Bronchial epithelial cell (primary cell): ENCODE measurements at regions not wholly inside any gene's neighbourhood (a gene's known extent, or its start where the extent isn't known, plus 50 kb on each side); places are given as distances from the start of the nearest gene placed in this dataset.

ENCODE experiments used
- DNase-seq: peaks from one replicate; pipeline ENCODE4 v3.0.0-alpha.2; 2010; ENCODE audit warnings: low read depth
- FAIRE-seq: peaks from 2 replicates; lab custom pipeline; 2011; peaks lifted over from hg19 to GRCh38; lab: Jason Lieb, UNC
- H3K27me3 ChIP-seq: 2 replicates; pipeline ENCODE4 v1.5.1; 2011; ENCODE audit warnings: low read length; ENCODE audit not compliant: control insufficient read depth, insufficient read depth
- H3K36me3 ChIP-seq: 2 replicates; pipeline ENCODE4 v1.5.1; 2011; ENCODE audit warnings: low read length; ENCODE audit not compliant: control insufficient read depth, insufficient read depth
- H3K4me3 ChIP-seq: 2 replicates; pipeline ENCODE4 v1.5.1; 2011; ENCODE audit warnings: mild to moderate bottlenecking, low read depth, low read length, control low read depth
- CTCF ChIP-seq: IDR thresholded peaks from 2 replicates; pipeline ENCODE4 v1.5.1; 2011; ENCODE audit warnings: mild to moderate bottlenecking, moderate library complexity, low read length, control low read depth, inconsistent platforms; ENCODE audit not compliant: insufficient read depth, severe bottlenecking

DNA sequence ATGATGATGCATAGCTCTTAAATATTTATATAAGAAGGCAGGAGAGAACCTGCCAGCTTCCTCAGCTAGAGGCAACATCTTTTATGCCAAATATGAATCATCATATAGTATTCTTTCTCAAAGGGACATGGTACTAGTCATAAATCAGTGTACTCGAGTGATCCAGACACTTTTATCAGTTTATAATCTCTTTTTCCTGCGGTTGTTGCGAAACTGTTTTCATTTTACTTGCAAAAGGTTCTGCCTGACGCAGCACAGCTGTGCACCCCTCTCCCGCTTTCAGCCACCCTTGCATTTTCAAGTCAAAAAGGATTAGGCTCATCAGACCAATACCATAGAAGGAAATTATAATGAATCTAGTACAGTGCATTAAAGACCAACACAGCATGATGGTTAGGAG lies 332.3 kb upstream of the PRKCQ start:
- Histone ChIP-seq H3K27me3 (no peaks in the 10 kb centered on the region), H3K4me3 (no peak overlapping the region), H3K36me3 (no peaks in the 10 kb centered on the region)
- no peak for TF ChIP-seq CTCF
- FAIRE-seq (no peak), DNase-seq (peak; percentile 93)

DNA sequence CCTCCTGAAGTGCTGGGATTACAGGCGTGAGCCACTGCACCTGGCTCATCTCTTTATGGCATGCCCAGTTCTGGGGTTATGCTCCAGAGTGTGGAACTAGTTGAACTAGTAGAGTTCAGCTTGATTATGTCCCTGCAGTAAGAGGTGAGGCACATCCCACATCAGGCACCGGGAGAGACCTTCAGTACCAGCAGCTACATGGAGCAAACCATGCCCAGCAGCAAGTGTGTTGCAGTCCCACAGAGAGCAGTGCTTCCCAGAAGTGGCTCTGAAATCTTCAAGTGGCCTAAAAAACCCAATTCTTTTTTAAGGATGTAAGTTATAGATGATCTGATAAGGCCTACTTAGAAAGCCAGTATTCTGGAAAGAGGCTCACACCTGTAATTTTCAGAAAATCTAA lies 331.9 kb upstream of the PRKCQ start:
- FAIRE-seq (no peak), DNase-seq (no peak)
- Histone ChIP-seq H3K4me3 (no peak overlapping the region), H3K27me3 (no peaks in the 10 kb centered on the region), H3K36me3 (no peaks in the 10 kb centered on the region)
- no peak for TF ChIP-seq CTCF

DNA sequence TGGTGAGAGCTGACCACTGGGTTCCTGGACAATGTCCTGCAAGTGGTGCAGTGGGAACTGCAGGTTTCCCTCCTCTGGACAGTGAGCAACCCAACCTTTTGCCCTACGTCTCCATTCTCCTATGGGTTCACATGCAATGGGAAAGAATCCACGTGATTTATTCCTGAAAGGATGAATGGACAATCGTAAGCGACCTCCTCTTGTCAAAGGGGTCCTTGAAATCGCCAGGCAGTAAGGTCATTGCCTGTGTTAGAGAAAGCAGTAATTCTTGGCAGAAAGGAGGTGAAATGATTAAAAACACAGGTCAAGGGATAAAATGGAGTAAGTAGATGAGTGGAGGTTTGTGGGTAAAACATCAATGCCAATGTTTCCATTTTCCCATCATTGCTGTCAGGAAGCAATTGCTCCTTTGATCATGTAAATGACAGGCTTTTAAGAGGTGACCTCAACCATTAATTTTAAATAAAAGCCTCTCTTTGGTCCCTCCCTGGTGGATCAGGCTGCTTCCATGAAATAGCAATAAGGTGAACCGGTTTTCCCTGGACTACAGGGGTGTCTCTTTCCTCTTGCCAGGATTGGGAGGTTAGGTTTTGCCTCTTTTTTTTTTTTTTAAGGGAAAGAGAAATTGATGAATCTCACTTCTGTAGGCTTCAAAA lies 330.0 kb upstream of the PRKCQ start:
- DNase-seq (no peak), FAIRE-seq (no peak)
- Histone ChIP-seq H3K36me3 (no peaks in the 10 kb centered on the region), H3K27me3 (no peaks in the 10 kb centered on the region), H3K4me3 (no peak overlapping the region)
- no peak for TF ChIP-seq CTCF

DNA sequence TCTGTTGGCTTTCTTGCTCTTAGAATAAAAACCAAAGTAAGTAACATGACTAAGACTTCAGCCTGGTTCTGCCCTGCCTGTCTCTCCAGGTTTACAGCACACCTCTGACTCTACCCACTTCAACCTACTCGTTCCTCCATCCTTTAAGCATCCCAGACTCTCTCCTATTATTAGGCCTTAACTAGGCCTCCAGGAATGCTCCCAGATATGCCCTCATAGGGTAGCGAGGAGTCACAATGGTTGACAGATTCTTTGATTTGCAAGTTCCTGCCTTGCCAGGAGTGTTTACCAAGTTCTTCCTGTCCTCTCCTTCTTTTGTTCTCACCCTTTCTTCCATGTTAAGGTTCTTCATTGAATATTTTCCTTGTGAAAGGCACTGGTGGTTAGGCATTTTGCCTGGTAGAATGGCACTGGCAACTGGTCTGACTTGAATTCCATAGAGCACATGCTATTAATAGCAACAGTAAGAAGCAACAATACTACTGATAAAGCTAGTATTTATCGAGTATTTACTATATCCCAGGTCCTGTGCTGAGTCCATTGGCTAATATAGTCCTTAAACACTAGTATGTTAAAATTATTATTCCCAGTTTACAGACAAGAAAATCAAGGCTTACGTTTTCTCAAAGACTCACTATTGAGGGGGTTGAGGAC lies 327.9 kb upstream of the PRKCQ start:
- FAIRE-seq: no peak
- no peak for TF ChIP-seq CTCF
- no peak overlapping the region for H3K4me3 ChIP-seq
- H3K27me3 ChIP-seq: no peaks in the 10 kb centered on the region
- no peaks in the 10 kb centered on the region for H3K36me3 ChIP-seq
- DNase-seq: no peak

- no peak for TF ChIP-seq CTCF
- Histone ChIP-seq H3K36me3 (no peaks in the 10 kb centered on the region), H3K27me3 (peaks cover 1% of the 10 kb centered on the region), H3K4me3 (no peak overlapping the region)
- peak; percentile 5 for DNase-seq
- peak; percentile 97 for FAIRE-seq
Observed at GRCh38 chr10:6894405-6894804, 314.3 kb upstream of the PRKCQ start.
